ENCODE measurements at regions not wholly inside any gene's neighbourhood (a gene's known extent, or its start where the extent isn't known, plus 50 kb on each side); places are given as distances from the start of the nearest gene placed in this dataset.

GRCh38 chr9:105968811-105969466 lies 274.6 kb downstream of the TMEM38B start:
- ATAC-seq (no peak), DNase-seq (no peak)
- no peaks in the 10 kb centered on the region for H3K4me1 ChIP-seq
- intact Hi-C loops (cut with DNase I): no loop called here
- H3K27me3 ChIP-seq (ENCODE audit: low read depth): no peaks in the 10 kb centered on the region
- H3K9me3 ChIP-seq: no peaks in the 10 kb centered on the region
- no peaks in the 10 kb centered on the region for H3K36me3 ChIP-seq
- H3K4me3 ChIP-seq: no peak overlapping the region
- TF ChIP-seq CTCF (IDR thresholded peaks at IDR 0.05): no peak
- no peak overlapping the region for H3K27ac ChIP-seq

- intact Hi-C loops (cut with DNase I): no loop called here
- Histone ChIP-seq H3K36me3 (no peaks in the 10 kb centered on the region), H3K27ac (no peak overlapping the region), H3K4me3 (no peak overlapping the region), H3K9me3 (no peaks in the 10 kb centered on the region), H3K27me3 (ENCODE audit: low read depth) (no peaks in the 10 kb centered on the region), H3K4me1 (no peaks in the 10 kb centered on the region)
- no peak for DNase-seq
- ATAC-seq: no peak
- no peak for TF ChIP-seq CTCF (IDR thresholded peaks at IDR 0.05)
Measured at GRCh38 chr9:105969636-105970035, 275.3 kb downstream of the TMEM38B start.

- H3K36me3 ChIP-seq: no peaks in the 10 kb centered on the region
- H3K27ac ChIP-seq: no peak overlapping the region
- intact Hi-C loops (cut with DNase I): no loop called here
- ATAC-seq: no peak
- H3K27me3 ChIP-seq (ENCODE audit: low read depth): no peaks in the 10 kb centered on the region
- no peak overlapping the region for H3K4me3 ChIP-seq
- TF ChIP-seq CTCF (IDR thresholded peaks at IDR 0.05): no peak
- no peaks in the 10 kb centered on the region for H3K9me3 ChIP-seq
- no peak for DNase-seq
- H3K4me1 ChIP-seq: no peaks in the 10 kb centered on the region
Measured at GRCh38 chr9:105971986-105972385, 277.6 kb downstream of the TMEM38B start.

GRCh38 chr9:105972466-105973204 lies 278.3 kb downstream of the TMEM38B start:
- no peak for TF ChIP-seq CTCF (IDR thresholded peaks at IDR 0.05)
- ATAC-seq: no peak
- H3K9me3 ChIP-seq: no peaks in the 10 kb centered on the region
- no peaks in the 10 kb centered on the region for H3K27me3 ChIP-seq (ENCODE audit: low read depth)
- intact Hi-C loops (cut with DNase I): no loop called here
- no peak for DNase-seq
- H3K27ac ChIP-seq: no peak overlapping the region
- no peaks in the 10 kb centered on the region for H3K36me3 ChIP-seq
- no peak overlapping the region for H3K4me3 ChIP-seq
- H3K4me1 ChIP-seq: no peaks in the 10 kb centered on the region

GRCh38 chr9:105973951-105974351 lies 279.6 kb downstream of the TMEM38B start:
- DNase-seq (no peak), ATAC-seq (no peak)
- Histone ChIP-seq H3K4me3 (no peak overlapping the region), H3K27me3 (ENCODE audit: low read depth) (no peaks in the 10 kb centered on the region), H3K4me1 (no peaks in the 10 kb centered on the region), H3K9me3 (no peaks in the 10 kb centered on the region), H3K36me3 (no peaks in the 10 kb centered on the region), H3K27ac (no peak overlapping the region)
- TF ChIP-seq CTCF (IDR thresholded peaks at IDR 0.05): no peak
- intact Hi-C loops (cut with DNase I): no loop called here
